ENCODE measurements at regions not wholly inside any gene's neighbourhood (a gene's known extent, or its start where the extent isn't known, plus 50 kb on each side); places are given as distances from the start of the nearest gene placed in this dataset.
A peak's percentile ranks its signal among the peaks of the same experiment; 100 is the strongest.

- DNase-seq = no peak
These were observed 227.5 kb upstream of the IGF1R start for GRCh38 chr15:98420837-98421236.

- DNase-seq = peak; percentile 60
These were observed 226.8 kb upstream of the IGF1R start for GRCh38 chr15:98421419-98422129.

GRCh38 chr15:98422130-98422478 is 226.2 kb upstream of the IGF1R start:
- no peak for DNase-seq

- DNase-seq = no peak
These were observed 223.2 kb upstream of the IGF1R start for GRCh38 chr15:98425173-98425572.

- DNase-seq = no peak
These were observed 221.0 kb upstream of the IGF1R start for GRCh38 chr15:98427321-98427720.

GRCh38 chr15:98428253-98428989 is 219.9 kb upstream of the IGF1R start:
- peak; percentile 69 for DNase-seq

- DNase-seq = no peak
These were observed 217.2 kb upstream of the IGF1R start for GRCh38 chr15:98431171-98431570.

GRCh38 chr15:98433346-98433745 is 215.0 kb upstream of the IGF1R start:
- no peak for DNase-seq

GRCh38 chr15:98433856-98434255 is 214.5 kb upstream of the IGF1R start:
- DNase-seq = no peak

GRCh38 chr15:98437752-98438151 is 210.6 kb upstream of the IGF1R start:
- no peak for DNase-seq

GRCh38 chr15:98438326-98438725 is 210.0 kb upstream of the IGF1R start:
- DNase-seq = no peak

GRCh38 chr15:98438907-98439306 is 209.4 kb upstream of the IGF1R start:
- DNase-seq = no peak

GRCh38 chr15:98439523-98439942 is 208.8 kb upstream of the IGF1R start:
- no peak for DNase-seq

GRCh38 chr15:98440917-98441316 is 207.4 kb upstream of the IGF1R start:
- DNase-seq = no peak

GRCh38 chr15:98441599-98441998 is 206.7 kb upstream of the IGF1R start:
- DNase-seq = no peak

- DNase-seq = peak; percentile 67
These were observed 205.9 kb upstream of the IGF1R start for GRCh38 chr15:98442379-98442833.

GRCh38 chr15:98442901-98443300 is 205.4 kb upstream of the IGF1R start:
- DNase-seq = no peak

GRCh38 chr15:98443526-98443925 is 204.8 kb upstream of the IGF1R start:
- DNase-seq = no peak

GRCh38 chr15:98444138-98444537 is 204.2 kb upstream of the IGF1R start:
- peak; percentile 48 for DNase-seq

- no peak for DNase-seq
These were observed 203.0 kb upstream of the IGF1R start for GRCh38 chr15:98445315-98445714.

GRCh38 chr15:98446083-98446482 is 202.3 kb upstream of the IGF1R start:
- DNase-seq = no peak

GRCh38 chr15:98447069-98447468 is 201.3 kb upstream of the IGF1R start:
- no peak for DNase-seq

- no peak for DNase-seq
These were observed 197.1 kb upstream of the IGF1R start for GRCh38 chr15:98451236-98451635.

GRCh38 chr15:98452238-98452637 is 196.1 kb upstream of the IGF1R start:
- DNase-seq = no peak

Measured in renal pelvis (tissue), 1 donor.